Mesendoderm (in vitro differentiated cells): ENCODE measurements at regions not wholly inside any gene's neighbourhood (a gene's known extent, or its start where the extent isn't known, plus 50 kb on each side); places are given as distances from the start of the nearest gene placed in this dataset.

Experiments used
- DNase-seq: peaks from one replicate; pipeline ENCODE4 v3.0.0; 2013
- H2AK5ac ChIP-seq: 2 replicates; pipeline ENCODE4 v1.6.1; 2013; ENCODE audit warnings: low read length, inconsistent platforms
- H2BK120ac ChIP-seq: 2 replicates; pipeline ENCODE4 v1.6.1; 2013; ENCODE audit warnings: low read depth, mild to moderate bottlenecking, low read length, moderate library complexity, mixed read lengths
- H2BK15ac ChIP-seq: replicated peaks from 2 replicates; pipeline ENCODE4 v1.6.1; 2013; ENCODE audit warnings: low read depth, mild to moderate bottlenecking, moderate library complexity
- H2BK5ac ChIP-seq: 2 replicates; pipeline ENCODE4 v1.6.1; 2013; ENCODE audit warnings: low read length, inconsistent platforms
- H3K18ac ChIP-seq: 2 replicates; pipeline ENCODE4 v1.6.1; 2013; ENCODE audit warnings: mild to moderate bottlenecking, low read length, mixed read lengths
- H3K23ac ChIP-seq: one replicate; pipeline ENCODE4 v1.6.1; 2013; ENCODE audit warnings: low read length
- H3K27ac ChIP-seq: 2 replicates; pipeline ENCODE4 v1.5.1; 2013; ENCODE audit warnings: low read depth, mild to moderate bottlenecking, inconsistent platforms, low read length, moderate library complexity
- H3K27me3 ChIP-seq: 2 replicates; pipeline ENCODE4 v1.6.1; 2013; ENCODE audit warnings: low read length, control low read depth, mild to moderate bottlenecking, inconsistent platforms; ENCODE audit not compliant: insufficient read depth, poor library complexity
- H3K36me3 ChIP-seq: 2 replicates; pipeline ENCODE4 v1.6.1; 2013; ENCODE audit warnings: low read length, inconsistent platforms; ENCODE audit not compliant: control insufficient read depth, insufficient read depth
- H3K4ac ChIP-seq: one replicate; pipeline ENCODE4 v1.6.1; 2013; ENCODE audit warnings: low read depth, mild to moderate bottlenecking, low read length, moderate library complexity
- H3K4me1 ChIP-seq: 2 replicates; pipeline ENCODE4 v1.6.1; 2013; ENCODE audit warnings: low read depth, low read length, inconsistent platforms; ENCODE audit not compliant: control insufficient read depth
- H3K4me2 ChIP-seq: 2 replicates; pipeline ENCODE4 v1.6.1; 2013; ENCODE audit warnings: low read length
- H3K4me3 ChIP-seq: 2 replicates; pipeline ENCODE4 v1.5.1; 2013; ENCODE audit warnings: mild to moderate bottlenecking, low read length
- H3K56ac ChIP-seq: one replicate; pipeline ENCODE4 v1.6.1; 2013; ENCODE audit warnings: low read length
- H3K79me1 ChIP-seq: 2 replicates; pipeline ENCODE4 v1.6.1; 2013; ENCODE audit warnings: low read length, inconsistent platforms
- H3K79me2 ChIP-seq: 2 replicates; pipeline ENCODE4 v1.6.1; 2013; ENCODE audit warnings: mild to moderate bottlenecking, low read length; ENCODE audit not compliant: control insufficient read depth, insufficient read depth
- H3K9ac ChIP-seq: 2 replicates; pipeline ENCODE4 v1.6.1; 2013; ENCODE audit warnings: low read length, inconsistent platforms
- H4K5ac ChIP-seq: one replicate; pipeline ENCODE4 v1.6.1; 2013; ENCODE audit warnings: low read length
- H4K8ac ChIP-seq: one replicate; pipeline ENCODE4 v1.6.1; 2013; ENCODE audit warnings: low read depth, mild to moderate bottlenecking, control low read depth, low read length, moderate library complexity
- WGBS: extraction: QIAGEN DNeasy Blood & Tissue Kit; methylation state at CpG from one replicate; pipeline ENCODE4 v1.1.7; 2013; ENCODE audit warnings: low lambda C conversion rate, missing lambda C conversion rate; ENCODE audit not compliant: insufficient coverage; ENCODE audit errors: extremely low coverage; 5-methylcytosine and 5-hydroxymethylcytosine counted together

DNA sequence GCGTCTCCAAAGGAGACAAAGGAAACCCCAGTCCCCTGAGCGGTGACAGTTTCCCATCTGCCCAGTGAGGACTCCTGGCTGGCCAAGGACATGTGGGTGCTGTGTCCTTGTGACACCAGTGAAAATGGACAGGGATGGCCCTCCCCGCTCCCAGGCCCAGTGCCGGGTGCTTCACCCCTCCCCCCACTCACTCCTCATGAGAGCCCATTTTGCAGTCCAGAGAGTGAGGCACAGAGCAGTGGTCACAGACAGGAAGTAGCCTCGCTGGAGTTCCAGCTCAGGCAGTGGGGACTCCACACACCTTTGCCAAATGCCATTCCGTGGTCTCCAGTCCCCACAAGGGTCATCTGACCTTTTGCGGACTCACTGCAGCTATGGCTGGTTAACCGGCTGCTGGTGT lies 642.9 kb downstream of the PTPRU start:
- no CpG with 5 or more reads among the region's 8 CpGs for WGBS
- Histone ChIP-seq H3K18ac (no peak overlapping the region), H3K79me2 (no peaks in the 10 kb centered on the region), H3K4me3 (no peak overlapping the region), H3K27ac (no peak overlapping the region), H2BK5ac (no peak overlapping the region), H3K4ac (no peak overlapping the region), H3K56ac (no peak overlapping the region), H4K5ac (no peak overlapping the region), H2BK120ac (no peak overlapping the region), H3K36me3 (no peaks in the 10 kb centered on the region), H2BK15ac (no peak overlapping the region), H3K27me3 (no peaks in the 10 kb centered on the region), H3K4me2 (no peak overlapping the region), H4K8ac (no peak overlapping the region), H3K4me1 (no peaks in the 10 kb centered on the region), H2AK5ac (no peak overlapping the region), H3K23ac (no peak overlapping the region), H3K9ac (no peak overlapping the region), H3K79me1 (no peaks in the 10 kb centered on the region)
- no peak for DNase-seq

DNA sequence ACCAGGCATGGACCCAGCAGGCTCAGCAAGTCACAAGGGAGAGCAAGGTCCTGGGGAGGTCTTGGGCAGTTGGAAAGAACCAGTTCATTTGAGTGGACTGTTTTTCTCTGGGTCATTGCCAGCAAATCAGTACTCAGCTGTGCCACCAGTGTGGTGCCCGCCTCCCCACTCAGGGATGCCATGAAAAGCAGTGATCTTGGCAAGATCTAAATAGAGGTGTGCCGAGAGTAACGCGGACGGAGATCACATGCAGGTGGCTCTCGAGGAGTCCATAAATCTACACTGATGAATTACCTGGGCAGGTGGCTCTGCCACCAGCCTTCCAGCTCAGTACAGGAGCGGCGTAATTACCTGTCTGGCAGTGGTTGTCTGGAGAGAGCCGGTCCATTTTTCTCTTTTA lies 642.2 kb downstream of the PTPRU start:
- no peak overlapping the region for H3K4ac ChIP-seq
- no peak overlapping the region for H3K18ac ChIP-seq
- no peaks in the 10 kb centered on the region for H3K79me2 ChIP-seq
- no peaks in the 10 kb centered on the region for H3K4me1 ChIP-seq
- H2BK5ac ChIP-seq: no peak overlapping the region
- no peak overlapping the region for H2BK15ac ChIP-seq
- no peak overlapping the region for H3K27ac ChIP-seq
- no peaks in the 10 kb centered on the region for H3K79me1 ChIP-seq
- H3K4me3 ChIP-seq: no peak overlapping the region
- no peak overlapping the region for H3K4me2 ChIP-seq
- DNase-seq: no peak
- no peak overlapping the region for H3K56ac ChIP-seq
- H2AK5ac ChIP-seq: no peak overlapping the region
- no peak overlapping the region for H2BK120ac ChIP-seq
- H3K27me3 ChIP-seq: no peaks in the 10 kb centered on the region
- H4K8ac ChIP-seq: no peak overlapping the region
- no peak overlapping the region for H4K5ac ChIP-seq
- no peaks in the 10 kb centered on the region for H3K36me3 ChIP-seq
- H3K9ac ChIP-seq: no peak overlapping the region
- WGBS: no CpG with 5 or more reads among the region's 9 CpGs
- no peak overlapping the region for H3K23ac ChIP-seq

DNA sequence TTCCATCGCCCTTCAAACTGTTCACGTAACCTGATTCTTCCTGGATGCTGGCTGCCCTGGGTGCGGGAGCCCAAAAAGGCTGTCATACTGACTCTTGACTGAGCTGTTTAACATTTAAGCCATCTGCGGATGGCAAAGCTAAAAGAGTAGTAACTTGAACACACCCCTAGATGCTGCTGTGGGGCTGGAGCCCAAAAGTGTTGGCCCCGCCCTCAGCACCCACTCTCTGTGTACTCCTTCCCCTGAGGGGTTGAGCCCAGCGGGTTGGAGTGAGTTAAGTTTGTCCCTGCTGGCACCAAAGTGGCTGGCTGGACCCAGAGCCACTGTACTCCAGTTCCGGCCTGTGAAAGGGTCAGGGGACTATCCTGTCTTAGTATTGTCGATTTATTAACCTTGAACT lies 640.6 kb downstream of the PTPRU start:
- Histone ChIP-seq H4K8ac (no peak overlapping the region), H3K4me3 (no peak overlapping the region), H3K9ac (no peak overlapping the region), H3K79me2 (no peaks in the 10 kb centered on the region), H3K36me3 (no peaks in the 10 kb centered on the region), H3K4me2 (no peak overlapping the region), H3K27ac (no peak overlapping the region), H3K79me1 (no peaks in the 10 kb centered on the region), H4K5ac (no peak overlapping the region), H3K23ac (no peak overlapping the region), H3K56ac (no peak overlapping the region), H2AK5ac (no peak overlapping the region), H3K27me3 (no peaks in the 10 kb centered on the region), H3K18ac (no peak overlapping the region), H2BK15ac (no peak overlapping the region), H2BK120ac (no peak overlapping the region), H3K4ac (no peak overlapping the region), H2BK5ac (no peak overlapping the region), H3K4me1 (no peaks in the 10 kb centered on the region)
- DNase-seq: peak; percentile 62
- WGBS: no CpG with 5 or more reads among the region's 8 CpGs

DNA sequence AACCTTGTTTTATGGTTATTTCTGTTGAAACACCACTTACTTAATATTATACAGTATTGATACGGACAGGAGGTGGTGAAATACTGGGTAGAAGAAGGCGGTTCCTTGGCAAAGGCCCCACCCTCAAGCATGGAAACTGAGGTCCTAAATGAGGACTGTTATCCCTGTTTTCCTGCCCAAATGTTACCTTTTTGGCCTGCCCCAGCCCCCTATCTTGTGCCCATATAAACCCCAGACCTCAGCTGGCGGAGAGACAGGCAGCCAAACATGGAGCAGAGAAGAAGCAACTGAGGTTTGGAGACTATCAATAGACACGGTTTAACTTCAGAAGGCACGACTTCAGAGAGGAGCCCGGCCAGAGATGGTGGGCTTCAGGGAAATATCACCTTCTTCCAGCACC lies 640.1 kb downstream of the PTPRU start:
- Histone ChIP-seq H3K23ac (no peak overlapping the region), H3K27me3 (no peaks in the 10 kb centered on the region), H2AK5ac (no peak overlapping the region), H2BK15ac (no peak overlapping the region), H3K36me3 (no peaks in the 10 kb centered on the region), H2BK5ac (no peak overlapping the region), H3K79me2 (no peaks in the 10 kb centered on the region), H3K79me1 (no peaks in the 10 kb centered on the region), H3K4me2 (no peak overlapping the region), H3K27ac (no peak overlapping the region), H3K4me3 (no peak overlapping the region), H3K4ac (no peak overlapping the region), H4K5ac (no peak overlapping the region), H3K18ac (no peak overlapping the region), H4K8ac (no peak overlapping the region), H3K56ac (no peak overlapping the region), H3K9ac (no peak overlapping the region), H3K4me1 (no peaks in the 10 kb centered on the region), H2BK120ac (no peak overlapping the region)
- WGBS: no CpG with 5 or more reads among the region's 6 CpGs
- DNase-seq: no peak

DNA sequence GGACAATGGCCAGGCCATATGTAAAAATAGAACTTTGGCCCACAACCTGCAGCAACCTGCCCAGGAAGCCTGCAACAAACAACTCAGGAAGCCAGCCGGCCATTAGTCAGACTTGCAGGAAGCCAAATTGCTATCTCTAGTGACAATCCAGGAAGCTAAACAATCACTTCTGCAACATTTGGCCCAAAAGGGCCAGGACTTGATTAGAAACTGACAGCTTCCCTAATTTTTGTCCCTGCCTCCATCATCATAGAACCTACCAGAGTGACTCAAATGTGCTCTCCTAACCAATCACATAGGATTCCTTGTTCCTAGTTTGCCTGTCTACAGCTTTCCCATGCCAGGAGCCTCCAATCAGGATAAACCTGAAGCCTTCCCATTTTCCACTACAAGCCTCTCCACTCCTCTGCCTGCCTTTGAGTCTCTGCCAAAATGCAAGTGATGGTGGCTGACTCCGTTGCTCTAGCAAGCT lies 639.3 kb downstream of the PTPRU start:
- DNase-seq: peak; percentile 68
- WGBS: no CpG with 5 or more reads among the region's 2 CpGs

DNA sequence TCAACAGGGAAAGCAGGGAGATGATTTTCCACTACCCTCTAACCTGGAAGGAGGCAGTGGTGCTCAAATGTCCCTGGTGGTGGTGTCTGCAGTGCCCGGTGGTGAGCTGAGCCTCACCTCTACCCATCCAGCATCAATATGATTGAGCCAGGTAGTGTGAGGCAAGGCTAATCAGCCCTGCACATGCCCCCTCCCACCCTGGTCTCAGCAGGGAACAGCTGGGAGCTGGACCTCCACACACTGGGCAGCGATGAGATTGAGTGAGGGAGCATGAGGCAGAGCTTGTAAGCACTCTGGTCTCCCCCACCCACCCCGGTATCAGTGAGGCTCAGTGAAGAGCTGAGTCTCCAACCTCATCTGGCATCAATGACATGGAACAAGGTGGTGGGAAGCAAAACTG lies 634.3 kb downstream of the PTPRU start:
- H2AK5ac ChIP-seq: no peak overlapping the region
- no peaks in the 10 kb centered on the region for H3K79me2 ChIP-seq
- H3K9ac ChIP-seq: no peak overlapping the region
- H2BK5ac ChIP-seq: no peak overlapping the region
- H2BK15ac ChIP-seq: no peak overlapping the region
- DNase-seq: no peak
- H3K18ac ChIP-seq: no peak overlapping the region
- no peak overlapping the region for H4K5ac ChIP-seq
- no CpG with 5 or more reads among the region's 3 CpGs for WGBS
- no peak overlapping the region for H3K4ac ChIP-seq
- H3K27ac ChIP-seq: no peak overlapping the region
- H3K23ac ChIP-seq: no peak overlapping the region
- no peak overlapping the region for H4K8ac ChIP-seq
- no peak overlapping the region for H2BK120ac ChIP-seq
- no peaks in the 10 kb centered on the region for H3K27me3 ChIP-seq
- H3K36me3 ChIP-seq: no peaks in the 10 kb centered on the region
- H3K4me2 ChIP-seq: no peak overlapping the region
- H3K56ac ChIP-seq: no peak overlapping the region
- H3K4me1 ChIP-seq: no peaks in the 10 kb centered on the region
- H3K4me3 ChIP-seq: no peak overlapping the region
- H3K79me1 ChIP-seq: no peaks in the 10 kb centered on the region

More for the DNA sequence above, 639.3 kb downstream of the PTPRU start:
- no peaks in the 10 kb centered on the region for H3K36me3 ChIP-seq
- H3K18ac ChIP-seq: no peak overlapping the region
- no peaks in the 10 kb centered on the region for H3K79me2 ChIP-seq
- no peak overlapping the region for H3K4me2 ChIP-seq
- H3K9ac ChIP-seq: no peak overlapping the region
- H4K8ac ChIP-seq: no peak overlapping the region
- no peaks in the 10 kb centered on the region for H3K27me3 ChIP-seq
- H3K56ac ChIP-seq: no peak overlapping the region
- H3K23ac ChIP-seq: no peak overlapping the region
- no peak overlapping the region for H4K5ac ChIP-seq
- no peak overlapping the region for H2BK5ac ChIP-seq
- H3K79me1 ChIP-seq: no peaks in the 10 kb centered on the region
- no peak overlapping the region for H3K4me3 ChIP-seq
- no peaks in the 10 kb centered on the region for H3K4me1 ChIP-seq
- H3K4ac ChIP-seq: no peak overlapping the region
- H2BK120ac ChIP-seq: no peak overlapping the region
- H2BK15ac ChIP-seq: no peak overlapping the region
- H2AK5ac ChIP-seq: no peak overlapping the region
- no peak overlapping the region for H3K27ac ChIP-seq
